ENCODE measurements at regions not wholly inside any gene's neighbourhood (a gene's known extent, or its start where the extent isn't known, plus 50 kb on each side); places are given as distances from the start of the nearest gene placed in this dataset.
"Not testable (repeated sequence)": the region's sequence is repeated elsewhere in the genome, so short reads cannot be mapped to it uniquely, and the experiment has no call there.

DNA sequence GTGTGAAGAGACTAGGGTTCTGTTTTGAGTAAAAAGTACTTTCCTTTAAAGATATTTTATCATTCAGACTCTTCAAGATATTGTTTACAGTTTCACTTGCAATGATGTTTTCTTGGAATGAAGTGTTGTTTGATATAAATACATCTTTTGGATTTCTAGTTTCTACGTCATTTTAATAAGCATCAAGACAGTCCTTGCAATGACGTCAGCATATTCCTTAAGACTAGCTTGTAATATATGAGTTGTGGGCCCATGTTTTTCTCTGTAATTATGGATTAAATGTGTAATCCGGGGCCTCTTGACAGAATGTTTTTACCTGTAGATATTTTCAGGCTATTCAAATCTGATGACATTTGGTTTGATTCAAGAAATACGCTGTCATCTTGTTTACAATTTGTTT is 66.1 kb downstream of the RBMX2 start:
- Mint-ChIP-seq H3K27ac (no peak overlapping the region), H3K36me3 (ENCODE audit: low read depth) (no peaks in the 10 kb centered on the region), H3K27me3 (peaks cover 2% of the 10 kb centered on the region), H3K4me1 (no peaks in the 10 kb centered on the region), H3K4me3 (no peak overlapping the region), H3K9me3 (no peaks in the 10 kb centered on the region)
- no peak for DNase-seq
- intact Hi-C loops (cut with micrococcal nuclease) = no loop called here

DNA sequence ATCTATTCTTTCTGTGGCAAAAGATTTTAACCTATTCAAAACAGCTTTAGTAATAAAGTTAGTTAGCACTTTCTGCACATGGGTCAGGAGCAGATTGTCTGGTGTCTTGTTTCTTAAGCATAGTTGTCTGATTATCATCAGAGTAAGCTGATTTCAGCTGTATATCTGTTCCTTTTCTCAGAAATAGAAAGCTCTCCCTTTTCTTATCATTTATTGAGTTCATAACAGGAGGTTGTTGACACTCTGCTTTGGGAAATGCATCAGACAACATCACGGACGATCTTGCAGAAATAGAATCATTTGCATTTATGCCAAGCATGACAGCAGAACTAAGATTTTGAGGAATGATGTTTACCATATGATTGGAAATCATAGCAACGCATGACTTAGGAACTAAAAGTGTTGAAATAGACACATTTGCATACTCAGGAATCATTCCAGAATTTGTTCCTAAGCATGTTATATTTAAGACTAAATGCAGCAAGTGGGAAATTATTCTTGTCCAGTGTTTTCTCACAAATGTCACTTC is 66.7 kb downstream of the RBMX2 start:
- Mint-ChIP-seq H3K27me3 (peaks cover 2% of the 10 kb centered on the region), H3K36me3 (ENCODE audit: low read depth) (no peaks in the 10 kb centered on the region), H3K9me3 (no peaks in the 10 kb centered on the region), H3K4me1 (no peaks in the 10 kb centered on the region), H3K4me3 (no peak overlapping the region), H3K27ac (no peak overlapping the region)
- no peak for DNase-seq
- intact Hi-C loops (cut with micrococcal nuclease) = no loop called here

- Mint-ChIP-seq H3K9me3 (no peaks in the 10 kb centered on the region), H3K27me3 (no peaks in the 10 kb centered on the region), H3K27ac (no peak overlapping the region), H3K36me3 (ENCODE audit: low read depth) (no peaks in the 10 kb centered on the region), H3K4me3 (no peak overlapping the region), H3K4me1 (no peaks in the 10 kb centered on the region)
- DNase-seq = no peak
- intact Hi-C loops (cut with micrococcal nuclease) = no loop called here
Measured at GRCh38 chrX:130482871-130483270, 81.1 kb downstream of the RBMX2 start.

- no peaks in the 10 kb centered on the region for H3K27me3 Mint-ChIP-seq
- no peak overlapping the region for H3K4me3 Mint-ChIP-seq
- no peaks in the 10 kb centered on the region for H3K4me1 Mint-ChIP-seq
- H3K36me3 Mint-ChIP-seq (ENCODE audit: low read depth) = no peaks in the 10 kb centered on the region
- intact Hi-C loops (cut with micrococcal nuclease) = no loop called here
- H3K27ac Mint-ChIP-seq = no peak overlapping the region
- no peaks in the 10 kb centered on the region for H3K9me3 Mint-ChIP-seq
- DNase-seq = no peak
Measured at GRCh38 chrX:130485870-130486269, 84.1 kb downstream of the RBMX2 start.

DNA sequence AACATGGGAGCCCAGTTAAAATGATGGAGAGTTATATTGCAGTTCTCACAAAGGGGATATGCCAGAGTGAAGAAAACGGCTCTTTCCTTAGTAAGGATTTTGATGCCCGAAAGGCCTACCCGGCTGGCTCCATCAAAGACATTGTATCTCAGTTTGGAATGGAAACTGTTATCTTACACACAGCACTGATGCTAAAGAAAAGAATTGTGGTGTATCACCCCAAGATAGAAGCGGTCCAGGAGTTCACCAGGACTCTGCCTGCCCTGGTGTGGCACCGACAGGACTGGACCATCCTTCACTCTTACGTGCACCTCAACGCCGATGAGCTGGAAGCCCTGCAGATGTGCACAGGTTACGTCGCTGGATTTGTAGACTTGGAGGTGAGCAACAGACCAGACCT is 93.7 kb downstream of the RBMX2 start:
- H3K9me3 Mint-ChIP-seq; H3K4me1 Mint-ChIP-seq; H3K36me3 Mint-ChIP-seq (ENCODE audit: low read depth); intact Hi-C loops (cut with micrococcal nuclease); DNase-seq; H3K27me3 Mint-ChIP-seq; H3K27ac Mint-ChIP-seq; H3K4me3 Mint-ChIP-seq: not testable (repeated sequence)

DNA sequence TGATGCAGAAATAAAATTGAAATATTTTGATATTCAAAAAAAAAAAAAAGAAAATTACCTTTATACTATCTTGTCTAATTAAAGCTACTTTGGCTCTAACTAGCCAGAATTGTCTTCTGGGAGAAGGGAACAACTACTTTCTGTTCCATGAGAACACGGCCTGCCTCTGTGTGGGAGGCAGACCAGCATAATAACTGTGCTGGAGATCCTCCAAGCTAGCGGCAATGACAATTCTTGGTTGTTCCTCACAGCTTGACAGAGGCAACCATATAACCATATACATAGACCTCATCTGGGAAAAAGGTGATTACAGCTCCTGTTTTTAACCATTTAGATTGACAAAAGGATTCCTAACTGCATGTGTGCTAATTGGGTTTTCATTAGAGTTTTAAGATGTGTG is 95.7 kb downstream of the RBMX2 start:
- no peak for DNase-seq
- H3K36me3 Mint-ChIP-seq (ENCODE audit: low read depth) = no peaks in the 10 kb centered on the region
- no peak overlapping the region for H3K27ac Mint-ChIP-seq
- H3K4me3 Mint-ChIP-seq = no peak overlapping the region
- intact Hi-C loops (cut with micrococcal nuclease) = no loop called here
- H3K27me3 Mint-ChIP-seq = no peaks in the 10 kb centered on the region
- no peaks in the 10 kb centered on the region for H3K4me1 Mint-ChIP-seq
- no peaks in the 10 kb centered on the region for H3K9me3 Mint-ChIP-seq

DNA sequence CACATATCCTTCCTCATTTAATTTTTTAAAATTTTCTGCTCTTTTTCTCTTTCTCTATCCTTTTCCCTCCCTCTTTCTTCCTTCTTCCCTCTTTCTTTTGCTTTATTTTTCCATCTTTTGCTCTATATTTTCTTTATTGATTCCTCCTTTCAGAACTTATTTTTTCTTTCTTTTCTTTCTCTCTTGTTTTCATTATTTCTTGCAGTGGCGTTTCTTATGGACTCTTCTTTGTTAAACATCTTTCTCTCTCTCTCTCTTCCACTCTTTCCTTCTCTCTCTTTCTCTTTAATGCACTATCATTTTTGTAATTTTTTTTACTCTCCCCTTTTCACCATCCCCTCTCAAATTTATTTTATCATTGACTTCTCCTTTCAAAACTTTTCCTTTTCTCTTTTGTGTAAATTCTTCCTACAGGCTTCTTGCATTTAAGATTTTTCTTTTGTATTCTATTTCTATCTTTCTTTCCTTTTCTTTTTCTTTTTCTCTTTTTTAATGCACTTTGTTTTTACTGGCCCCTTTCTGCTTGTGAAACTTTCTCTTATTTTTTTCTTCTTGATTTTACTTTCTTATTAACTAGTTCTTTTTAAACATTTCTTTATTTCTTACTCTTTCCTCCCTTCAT is 97.0 kb downstream of the RBMX2 start:
- DNase-seq = no peak
- H3K4me1 Mint-ChIP-seq = no peaks in the 10 kb centered on the region
- H3K27me3 Mint-ChIP-seq = no peaks in the 10 kb centered on the region
- no peak overlapping the region for H3K27ac Mint-ChIP-seq
- intact Hi-C loops (cut with micrococcal nuclease) = no loop called here
- H3K4me3 Mint-ChIP-seq = no peak overlapping the region
- no peaks in the 10 kb centered on the region for H3K9me3 Mint-ChIP-seq
- H3K36me3 Mint-ChIP-seq (ENCODE audit: low read depth) = no peaks in the 10 kb centered on the region

DNA sequence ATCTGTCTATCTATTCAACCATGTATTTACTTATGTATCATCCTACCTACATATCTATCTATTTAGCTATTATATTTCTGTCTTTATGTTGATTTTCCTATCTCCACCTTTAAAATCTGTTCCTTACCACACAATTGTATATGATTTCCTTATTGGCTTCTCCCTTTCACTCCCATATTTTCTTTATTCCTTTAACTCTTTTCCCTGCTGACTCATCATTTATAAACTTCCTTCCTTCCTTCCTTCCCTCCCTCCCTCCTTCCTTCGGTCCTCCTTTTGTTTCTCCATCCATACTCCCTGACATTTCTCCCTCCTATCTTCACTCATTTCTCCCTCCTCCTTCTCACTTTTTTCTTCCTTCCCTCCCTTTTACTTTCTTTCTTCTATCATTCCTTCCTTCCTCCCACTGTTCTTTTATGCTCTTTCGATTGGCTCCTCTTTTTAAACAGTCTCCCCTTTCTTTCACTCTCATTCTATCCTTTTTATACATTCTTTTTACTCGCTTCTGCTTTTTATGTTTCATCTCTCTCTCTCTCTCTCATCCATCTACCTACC is 100.3 kb downstream of the RBMX2 start:
- intact Hi-C loops (cut with micrococcal nuclease) = no loop called here

DNA sequence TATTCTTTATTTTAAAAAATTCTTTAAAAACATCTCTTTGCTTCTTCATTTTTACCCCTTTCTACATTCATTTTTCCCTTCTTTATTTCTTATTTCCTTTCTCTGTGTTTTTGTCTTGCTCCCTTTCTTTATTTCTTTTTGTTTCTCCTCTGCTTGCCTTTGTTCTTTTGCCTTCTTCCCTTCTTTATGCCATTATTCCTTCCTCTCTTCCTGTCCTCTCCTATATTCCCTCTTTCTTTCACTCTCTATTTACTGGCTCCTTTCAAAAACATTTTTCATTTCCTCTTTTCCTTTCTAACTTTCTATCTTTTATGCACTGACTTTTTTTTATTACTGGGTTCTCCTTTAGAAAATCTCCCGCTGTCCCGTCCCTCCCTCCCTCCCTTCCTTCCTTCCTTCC is 102.2 kb downstream of the RBMX2 start:
- DNase-seq = no peak
- intact Hi-C loops (cut with micrococcal nuclease) = no loop called here

More for the DNA sequence above, 100.3 kb downstream of the RBMX2 start:
- Mint-ChIP-seq H3K27me3 (no peaks in the 10 kb centered on the region), H3K4me1 (no peaks in the 10 kb centered on the region), H3K27ac (no peak overlapping the region), H3K9me3 (no peaks in the 10 kb centered on the region), H3K36me3 (ENCODE audit: low read depth) (no peaks in the 10 kb centered on the region), H3K4me3 (no peak overlapping the region)
- no peak for DNase-seq

DNA sequence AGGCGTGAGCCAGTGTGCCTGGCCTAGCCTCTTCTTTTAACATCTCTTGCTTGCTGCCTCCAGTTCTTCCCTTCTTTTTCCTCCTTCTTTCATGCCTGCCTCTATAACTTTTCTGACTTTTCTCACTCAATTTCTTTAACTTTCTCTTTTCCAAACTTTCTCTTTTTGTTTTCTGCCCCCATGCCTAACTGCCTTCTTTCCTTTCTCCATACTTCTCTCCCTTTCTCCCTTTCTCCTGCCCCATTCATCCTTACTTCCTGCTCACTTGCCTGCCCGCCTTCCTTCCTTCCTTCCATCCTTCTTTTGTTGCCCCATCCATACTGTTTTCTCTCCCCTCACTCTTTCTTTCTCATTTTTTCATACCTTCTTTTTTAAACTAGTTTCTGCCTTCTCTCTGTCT is 105.2 kb downstream of the RBMX2 start:
- no peaks in the 10 kb centered on the region for H3K27me3 Mint-ChIP-seq
- no peak overlapping the region for H3K27ac Mint-ChIP-seq
- no peak for DNase-seq
- H3K36me3 Mint-ChIP-seq (ENCODE audit: low read depth) = no peaks in the 10 kb centered on the region
- intact Hi-C loops (cut with micrococcal nuclease) = no loop called here
- no peak overlapping the region for H3K4me3 Mint-ChIP-seq
- H3K9me3 Mint-ChIP-seq = peaks cover 3% of the 10 kb centered on the region
- H3K4me1 Mint-ChIP-seq = no peaks in the 10 kb centered on the region

More for the DNA sequence above, 102.2 kb downstream of the RBMX2 start:
- H3K27ac Mint-ChIP-seq = no peak overlapping the region
- H3K36me3 Mint-ChIP-seq (ENCODE audit: low read depth) = no peaks in the 10 kb centered on the region
- H3K27me3 Mint-ChIP-seq = no peaks in the 10 kb centered on the region
- H3K4me3 Mint-ChIP-seq = no peak overlapping the region
- no peaks in the 10 kb centered on the region for H3K9me3 Mint-ChIP-seq
- no peaks in the 10 kb centered on the region for H3K4me1 Mint-ChIP-seq

- intact Hi-C loops (cut with micrococcal nuclease); H3K4me3 Mint-ChIP-seq; H3K4me1 Mint-ChIP-seq; H3K27ac Mint-ChIP-seq; H3K36me3 Mint-ChIP-seq (ENCODE audit: low read depth); H3K9me3 Mint-ChIP-seq; DNase-seq; H3K27me3 Mint-ChIP-seq: not testable (repeated sequence)
Measured at GRCh38 chrX:130512534-130512933, 110.7 kb downstream of the RBMX2 start.

DNA sequence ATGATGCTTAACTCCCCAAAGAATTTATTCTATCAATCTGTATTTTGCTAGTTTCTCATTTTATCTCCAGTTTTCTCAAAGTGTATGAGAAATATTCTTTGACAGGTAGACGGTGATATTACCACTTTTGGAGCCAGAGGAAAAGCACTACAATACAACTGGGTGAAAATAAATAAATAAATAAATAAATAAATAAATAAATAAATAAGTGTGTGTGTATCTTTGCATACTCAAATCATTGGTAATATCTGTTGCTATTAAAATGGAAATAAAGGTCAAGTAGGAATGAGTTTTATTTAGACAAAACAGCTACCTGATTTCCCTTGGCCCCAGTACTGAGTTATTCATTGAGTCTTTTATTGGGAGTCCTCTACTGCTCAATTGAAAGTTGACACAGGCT is 114.3 kb downstream of the RBMX2 start:
- Mint-ChIP-seq H3K4me3 (no peak overlapping the region), H3K36me3 (ENCODE audit: low read depth) (no peaks in the 10 kb centered on the region)
- no peak for DNase-seq

DNA sequence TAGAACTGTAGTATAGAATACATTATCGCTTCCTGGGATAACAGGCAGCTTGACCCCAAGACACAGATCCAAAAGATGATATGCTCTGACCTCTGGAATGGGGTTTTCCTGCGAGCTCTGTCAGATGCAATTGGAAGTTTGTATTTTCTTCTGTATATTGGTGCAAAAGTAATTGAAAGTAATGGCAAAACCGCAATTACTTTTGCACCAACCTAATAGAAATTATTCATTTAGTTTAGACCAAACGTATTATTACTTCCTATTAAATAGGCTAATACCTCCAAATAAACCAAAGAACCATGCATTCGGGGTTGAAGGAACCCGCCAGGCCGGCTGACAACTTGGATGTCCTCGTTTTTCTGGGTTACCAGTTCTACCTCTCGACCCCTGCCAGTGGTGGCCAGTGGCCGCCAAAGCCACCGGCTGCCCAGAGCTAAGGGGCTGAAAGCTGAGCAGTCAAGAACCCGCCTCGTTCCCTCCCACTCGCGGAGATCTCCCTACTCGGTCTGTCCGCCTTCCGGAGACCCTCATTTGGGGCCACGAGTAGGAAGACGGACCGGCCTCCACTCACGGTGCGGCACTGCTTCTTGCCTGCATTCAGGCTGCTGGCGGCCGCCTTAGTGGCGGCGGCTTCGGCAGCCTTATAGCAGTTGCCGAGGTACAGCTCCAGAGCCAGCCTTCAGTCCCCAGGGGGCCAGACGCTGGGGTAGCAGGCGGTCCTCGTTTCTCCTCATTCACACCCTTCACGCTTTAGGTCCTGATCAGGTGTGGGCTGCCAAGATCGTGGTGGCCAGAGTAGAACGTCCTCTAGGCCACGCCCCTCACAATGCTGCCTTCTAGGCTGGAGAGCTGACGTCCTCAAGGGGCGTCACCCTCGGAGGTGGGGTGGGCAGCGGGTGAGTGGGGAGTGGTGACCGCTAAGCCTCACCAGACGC is 121.9 kb downstream of the RBMX2 start:
- intact Hi-C loops (cut with micrococcal nuclease) = no loop called here
- Mint-ChIP-seq H3K27ac (no peak overlapping the region), H3K36me3 (ENCODE audit: low read depth) (no peaks in the 10 kb centered on the region), H3K4me1 (no peaks in the 10 kb centered on the region), H3K4me3 (no peak overlapping the region), H3K27me3 (peaks cover 9% of the 10 kb centered on the region), H3K9me3 (no peaks in the 10 kb centered on the region)
- DNase-seq = no peak

More for the DNA sequence above, 114.3 kb downstream of the RBMX2 start:
- H3K27ac Mint-ChIP-seq = no peak overlapping the region
- peaks cover 3% of the 10 kb centered on the region for H3K9me3 Mint-ChIP-seq
- H3K27me3 Mint-ChIP-seq = peaks cover 1% of the 10 kb centered on the region
- intact Hi-C loops (cut with micrococcal nuclease) = no loop called here
- H3K4me1 Mint-ChIP-seq = no peaks in the 10 kb centered on the region

GRCh38 chrX:130524476-130525194 is 122.8 kb downstream of the RBMX2 start:
- H3K4me3 Mint-ChIP-seq = no peak overlapping the region

More at GRCh38 chrX:130524476-130525194, 122.8 kb downstream of the RBMX2 start:
- DNase-seq = no peak
- Mint-ChIP-seq H3K36me3 (ENCODE audit: low read depth) (no peaks in the 10 kb centered on the region), H3K9me3 (no peaks in the 10 kb centered on the region), H3K4me1 (no peaks in the 10 kb centered on the region), H3K27me3 (peaks cover 9% of the 10 kb centered on the region), H3K27ac (no peak overlapping the region)
- intact Hi-C loops (cut with micrococcal nuclease) = no loop called here
